ENCODE measurements at regions not wholly inside any gene's neighbourhood (a gene's known extent, or its start where the extent isn't known, plus 50 kb on each side); places are given as distances from the start of the nearest gene placed in this dataset.

DNA sequence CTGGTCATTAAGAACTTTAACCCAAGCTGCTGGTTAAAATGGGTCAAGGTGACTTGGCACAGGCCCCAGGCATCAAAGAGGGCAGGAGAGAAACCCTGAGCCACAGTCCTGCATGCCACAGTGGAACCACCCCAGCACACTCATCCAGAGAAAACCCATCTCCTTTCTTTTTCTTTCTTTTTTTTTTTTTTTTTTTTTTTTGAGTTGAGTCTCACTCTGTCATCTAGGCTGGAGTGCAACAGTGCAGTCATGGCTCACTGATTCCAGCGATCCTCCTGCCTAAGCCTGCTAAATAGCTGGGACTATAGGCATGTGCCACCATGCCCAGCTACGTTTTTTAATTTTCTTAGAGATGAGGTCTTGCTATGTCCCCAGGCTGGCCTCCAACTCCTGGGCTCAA is 109.2 kb upstream of the RAB4A start:
- DNase-seq (ENCODE audit: extremely low spot score, unreplicated experiment) = no peak
- no peak overlapping the region for H3K4me3 Mint-ChIP-seq
- H3K27me3 Mint-ChIP-seq = peaks cover 2% of the 10 kb centered on the region
- H3K4me1 Mint-ChIP-seq (ENCODE audit: unreplicated experiment) = peaks cover 56% of the 10 kb centered on the region
- no peak overlapping the region for H3K27ac Mint-ChIP-seq
- TF ChIP-seq, protein P1, sequence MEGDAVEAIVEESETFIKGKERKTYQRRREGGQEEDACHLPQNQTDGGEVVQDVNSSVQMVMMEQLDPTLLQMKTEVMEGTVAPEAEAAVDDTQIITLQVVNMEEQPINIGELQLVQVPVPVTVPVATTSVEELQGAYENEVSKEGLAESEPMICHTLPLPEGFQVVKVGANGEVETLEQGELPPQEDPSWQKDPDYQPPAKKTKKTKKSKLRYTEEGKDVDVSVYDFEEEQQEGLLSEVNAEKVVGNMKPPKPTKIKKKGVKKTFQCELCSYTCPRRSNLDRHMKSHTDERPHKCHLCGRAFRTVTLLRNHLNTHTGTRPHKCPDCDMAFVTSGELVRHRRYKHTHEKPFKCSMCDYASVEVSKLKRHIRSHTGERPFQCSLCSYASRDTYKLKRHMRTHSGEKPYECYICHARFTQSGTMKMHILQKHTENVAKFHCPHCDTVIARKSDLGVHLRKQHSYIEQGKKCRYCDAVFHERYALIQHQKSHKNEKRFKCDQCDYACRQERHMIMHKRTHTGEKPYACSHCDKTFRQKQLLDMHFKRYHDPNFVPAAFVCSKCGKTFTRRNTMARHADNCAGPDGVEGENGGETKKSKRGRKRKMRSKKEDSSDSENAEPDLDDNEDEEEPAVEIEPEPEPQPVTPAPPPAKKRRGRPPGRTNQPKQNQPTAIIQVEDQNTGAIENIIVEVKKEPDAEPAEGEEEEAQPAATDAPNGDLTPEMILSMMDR (conservative IDR thresholded peaks at IDR 0.05) = no peak
- H3K36me3 Mint-ChIP-seq = no peaks in the 10 kb centered on the region
- no peaks in the 10 kb centered on the region for H3K9me3 Mint-ChIP-seq

DNA sequence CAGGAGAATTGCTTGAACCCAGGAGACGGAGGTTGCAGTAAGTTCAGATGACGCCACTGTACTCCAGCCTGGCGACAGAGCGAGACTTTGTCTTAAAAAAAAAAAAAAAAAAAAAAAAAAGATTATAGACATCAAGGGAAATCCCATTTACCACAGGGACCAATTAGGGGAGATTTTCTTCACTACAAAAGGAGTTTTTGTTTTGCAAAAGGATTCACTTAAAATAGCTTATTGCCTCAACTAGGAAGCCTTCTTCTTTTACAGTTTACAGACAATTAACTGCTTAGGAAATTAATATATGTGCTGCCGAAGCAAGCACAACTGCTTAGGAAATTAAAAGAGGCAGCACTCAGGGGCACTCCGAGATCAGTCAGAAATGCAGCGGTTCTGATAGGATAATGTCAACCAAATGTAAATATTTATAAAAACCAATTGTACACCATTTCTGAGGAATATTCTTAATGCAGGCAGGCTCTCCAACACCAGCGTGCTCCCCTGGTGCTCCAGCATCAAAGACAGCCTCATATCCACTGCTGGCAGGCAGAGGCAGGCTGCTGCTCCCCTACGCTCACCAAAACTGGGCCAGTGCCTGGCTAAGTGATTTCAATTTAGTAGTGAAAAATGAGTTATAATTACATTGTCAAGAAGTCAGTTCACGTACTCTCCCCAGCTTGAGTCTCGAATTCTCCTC is 107.9 kb upstream of the RAB4A start:
- H3K36me3 Mint-ChIP-seq = no peaks in the 10 kb centered on the region
- peaks cover 52% of the 10 kb centered on the region for H3K4me1 Mint-ChIP-seq (ENCODE audit: unreplicated experiment)
- H3K27ac Mint-ChIP-seq = peak overlapping the region; percentile 55

DNA sequence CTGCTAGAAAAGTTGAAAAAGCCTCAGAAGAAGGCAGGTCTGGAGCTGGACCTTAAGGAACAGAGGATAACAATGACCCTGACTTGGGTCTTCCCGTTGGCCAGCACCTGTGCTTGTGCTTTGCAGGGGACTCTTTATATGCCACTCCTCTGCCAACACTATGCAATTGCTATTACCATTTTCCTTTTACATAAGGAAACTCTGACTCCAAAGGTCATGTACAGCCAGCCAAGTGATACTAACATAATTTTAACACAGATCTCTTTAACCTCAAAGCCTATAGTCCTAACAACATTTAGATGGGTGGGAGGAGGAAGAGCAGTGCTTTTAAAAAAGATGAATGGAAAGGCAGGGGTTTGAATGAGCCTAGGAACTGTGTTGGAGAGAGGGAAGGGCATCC is 106.6 kb upstream of the RAB4A start:
- no peak for DNase-seq (ENCODE audit: extremely low spot score, unreplicated experiment)

More for the DNA sequence above, 107.9 kb upstream of the RAB4A start:
- H3K9me3 Mint-ChIP-seq = no peaks in the 10 kb centered on the region
- no peak for DNase-seq (ENCODE audit: extremely low spot score, unreplicated experiment)
- H3K4me3 Mint-ChIP-seq = peak overlapping the region; percentile 31
- TF ChIP-seq, protein P1 (conservative IDR thresholded peaks at IDR 0.05) = no peak
- H3K27me3 Mint-ChIP-seq = peaks cover 2% of the 10 kb centered on the region

DNA sequence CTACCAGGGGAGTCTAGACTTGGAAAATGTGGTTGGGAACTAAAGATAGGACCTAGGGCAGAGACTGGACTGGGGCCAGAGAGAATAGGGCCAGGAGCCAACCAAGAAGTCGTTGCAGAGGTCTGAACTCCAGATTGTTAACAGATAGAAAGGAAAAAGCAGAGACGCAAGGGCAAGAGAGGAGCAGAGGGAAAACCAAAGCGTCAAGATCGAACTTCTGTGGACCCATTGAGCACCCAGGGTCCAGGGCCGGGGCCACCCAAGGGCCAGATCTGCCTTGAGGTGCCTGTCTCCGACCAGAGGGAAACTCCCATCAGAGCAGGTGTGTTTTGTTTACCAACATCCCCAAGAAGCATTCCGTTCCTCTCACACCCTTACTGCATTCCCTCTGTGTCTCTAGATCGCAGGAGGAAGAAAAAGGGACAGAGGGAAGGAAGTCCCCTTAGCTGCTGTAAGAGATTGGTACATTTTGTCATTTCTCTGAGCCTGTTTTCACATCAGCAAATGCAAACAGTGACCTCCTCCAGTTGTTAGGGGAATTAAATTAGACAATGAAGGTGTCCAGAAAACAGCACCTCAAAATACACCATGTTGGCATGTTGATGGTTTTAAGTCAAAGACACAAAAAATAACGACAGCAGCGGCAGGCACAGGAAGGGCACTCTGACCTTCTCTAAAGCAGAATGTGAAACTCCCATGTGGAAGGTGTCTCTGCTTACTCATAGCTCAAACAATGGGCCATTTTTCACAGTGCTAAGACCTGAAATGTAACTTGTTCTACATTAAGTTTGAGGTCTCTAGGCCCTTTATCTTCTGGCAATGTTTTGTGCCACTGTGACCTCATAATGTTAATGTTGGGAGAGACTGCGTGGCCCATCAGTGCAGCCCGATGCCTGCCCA is 105.8 kb upstream of the RAB4A start:
- H3K4me3 Mint-ChIP-seq = no peak overlapping the region
- H3K9me3 Mint-ChIP-seq = no peaks in the 10 kb centered on the region
- DNase-seq (ENCODE audit: extremely low spot score, unreplicated experiment) = no peak
- peaks cover 2% of the 10 kb centered on the region for H3K27me3 Mint-ChIP-seq
- peak overlapping the region; percentile 76 for H3K27ac Mint-ChIP-seq
- no peaks in the 10 kb centered on the region for H3K36me3 Mint-ChIP-seq
- H3K4me1 Mint-ChIP-seq (ENCODE audit: unreplicated experiment) = peaks cover 51% of the 10 kb centered on the region
- TF ChIP-seq, protein P1 (conservative IDR thresholded peaks at IDR 0.05) = no peak

More for the DNA sequence above, 106.6 kb upstream of the RAB4A start:
- H3K27me3 Mint-ChIP-seq = peaks cover 2% of the 10 kb centered on the region
- peak overlapping the region; percentile 76 for H3K27ac Mint-ChIP-seq
- H3K36me3 Mint-ChIP-seq = no peaks in the 10 kb centered on the region
- H3K4me1 Mint-ChIP-seq (ENCODE audit: unreplicated experiment) = peaks cover 48% of the 10 kb centered on the region
- H3K4me3 Mint-ChIP-seq = no peak overlapping the region
- no peaks in the 10 kb centered on the region for H3K9me3 Mint-ChIP-seq
- TF ChIP-seq, protein P1 (conservative IDR thresholded peaks at IDR 0.05) = no peak

DNA sequence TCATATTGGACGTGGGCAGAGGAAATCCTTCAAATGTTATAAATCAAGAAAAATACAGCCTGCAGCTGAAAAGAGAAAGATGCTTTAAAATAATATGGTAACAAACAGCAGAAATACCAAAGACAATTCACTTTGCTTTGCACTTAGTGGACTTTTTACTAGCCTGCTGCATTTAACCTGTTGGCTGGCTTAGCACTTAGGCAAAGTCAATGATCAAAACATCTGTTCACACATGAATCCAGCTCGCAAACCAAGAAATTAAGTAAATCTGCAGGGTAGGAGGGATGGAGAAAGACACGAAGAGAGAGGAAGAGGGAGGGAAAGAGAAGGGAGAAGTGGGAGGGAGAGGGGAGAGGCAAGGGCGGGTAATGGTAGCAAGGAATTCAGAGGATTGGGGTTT is 103.6 kb upstream of the RAB4A start:
- TF ChIP-seq, protein P1 (conservative IDR thresholded peaks at IDR 0.05) = no peak
- Mint-ChIP-seq H3K27ac (no peak overlapping the region), H3K9me3 (no peaks in the 10 kb centered on the region), H3K27me3 (peaks cover 5% of the 10 kb centered on the region), H3K4me1 (ENCODE audit: unreplicated experiment) (peaks cover 52% of the 10 kb centered on the region), H3K4me3 (no peak overlapping the region), H3K36me3 (no peaks in the 10 kb centered on the region)
- DNase-seq (ENCODE audit: extremely low spot score, unreplicated experiment) = no peak

All from type B pancreatic cell (in vitro differentiated cells).